HG03064 (cell line): ENCODE measurements at regions not wholly inside any gene's neighbourhood (a gene's known extent, or its start where the extent isn't known, plus 50 kb on each side); places are given as distances from the start of the nearest gene placed in this dataset.
"Not testable (repeated sequence)": the region's sequence is repeated elsewhere in the genome, so short reads cannot be mapped to it uniquely, and the experiment has no call there.

ENCODE experiments used
- ATAC-seq: cut with Tn5 transposase; IDR thresholded peaks from one replicate; pipeline ENCODE4 v1.9.1; 2021; ENCODE audit warnings: low read depth; ENCODE audit not compliant: unreplicated experiment

GRCh38 chr5:54404568-54404967 is 50.9 kb upstream of the HSPB3 start:
- no peak for ATAC-seq

GRCh38 chr5:54403885-54404416 is 51.5 kb upstream of the HSPB3 start:
- ATAC-seq = no peak

- no peak for ATAC-seq
Measured at GRCh38 chr5:54403121-54403520, 52.4 kb upstream of the HSPB3 start.

- peak; percentile 73 for ATAC-seq
Measured at GRCh38 chr5:54401515-54401914, 54.0 kb upstream of the HSPB3 start.

GRCh38 chr5:54398191-54398590 is 57.3 kb upstream of the HSPB3 start:
- ATAC-seq = no peak

GRCh38 chr5:54397420-54397819 is 58.1 kb upstream of the HSPB3 start:
- no peak for ATAC-seq

GRCh38 chr5:54393007-54393406 is 62.5 kb upstream of the HSPB3 start:
- ATAC-seq = not testable (repeated sequence)

GRCh38 chr5:54390539-54391031 is 64.9 kb upstream of the HSPB3 start:
- no peak for ATAC-seq

GRCh38 chr5:54390015-54390414 is 65.5 kb upstream of the HSPB3 start:
- no peak for ATAC-seq

GRCh38 chr5:54389399-54389798 is 66.1 kb upstream of the HSPB3 start:
- ATAC-seq = not testable (repeated sequence)

GRCh38 chr5:54388811-54389210 is 66.7 kb upstream of the HSPB3 start:
- no peak for ATAC-seq

- no peak for ATAC-seq
Measured at GRCh38 chr5:54388409-54388808, 67.1 kb upstream of the HSPB3 start.

- ATAC-seq = no peak
Measured at GRCh38 chr5:54387659-54388232, 67.8 kb upstream of the HSPB3 start.

GRCh38 chr5:54387031-54387430 is 68.5 kb upstream of the HSPB3 start:
- no peak for ATAC-seq

GRCh38 chr5:54385994-54386393 is 69.5 kb upstream of the HSPB3 start:
- ATAC-seq = no peak

- ATAC-seq = no peak
Measured at GRCh38 chr5:54384356-54384933, 71.1 kb upstream of the HSPB3 start.

- ATAC-seq = no peak
Measured at GRCh38 chr5:54383941-54384340, 71.6 kb upstream of the HSPB3 start.

- no peak for ATAC-seq
Measured at GRCh38 chr5:54383225-54383901, 72.1 kb upstream of the HSPB3 start.

- not testable (repeated sequence) for ATAC-seq
Measured at GRCh38 chr5:54381319-54381718, 70.9 kb upstream of the ARL15 start.

GRCh38 chr5:54379590-54379989 is 69.2 kb upstream of the ARL15 start:
- ATAC-seq = no peak

- ATAC-seq = no peak
Measured at GRCh38 chr5:54378707-54379106, 68.3 kb upstream of the ARL15 start.

- ATAC-seq = not testable (repeated sequence)
Measured at GRCh38 chr5:54377339-54377738, 67.0 kb upstream of the ARL15 start.
